ENCODE measurements at regions not wholly inside any gene's neighbourhood (a gene's known extent, or its start where the extent isn't known, plus 50 kb on each side); places are given as distances from the start of the nearest gene placed in this dataset.

DNA sequence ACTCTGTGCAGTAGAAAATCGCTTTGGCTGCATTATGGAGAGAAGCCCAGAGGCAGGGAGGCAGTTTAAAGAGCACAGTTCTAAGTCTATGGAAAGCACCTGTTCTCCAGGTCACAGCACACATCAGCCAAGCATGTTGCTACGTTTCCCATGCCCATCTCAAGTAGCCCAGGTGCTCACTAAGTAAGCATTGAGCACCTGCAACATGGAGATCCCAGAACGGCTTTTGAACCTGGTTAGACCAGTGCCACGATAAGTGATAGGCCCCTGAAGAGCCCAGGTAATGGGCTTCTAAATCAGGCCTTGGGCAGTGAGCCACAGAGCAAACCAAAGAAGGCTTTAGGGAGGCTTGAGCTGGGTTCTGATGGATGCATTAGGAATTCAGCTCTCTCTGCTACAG lies 186.2 kb downstream of the C1orf94 start:
- Mint-ChIP-seq H3K36me3 (ENCODE audit: low read depth) (no peaks in the 10 kb centered on the region; the same call in 2 of the 3 replicates), H3K27me3 (ENCODE audit: insufficient read depth, low read depth, poor library complexity) (peaks cover 12% of the 10 kb centered on the region), H3K4me1 (no peaks in the 10 kb centered on the region), H3K9me3 (peaks cover 3% of the 10 kb centered on the region; the same call in 2 of the 3 replicates), H3K27ac (no peak overlapping the region), H3K4me3 (no peak overlapping the region)
- Histone ChIP-seq H4K20me1 (replicated peaks; ENCODE audit: insufficient read depth) (no peaks in the 10 kb centered on the region), H3K9me2 (ENCODE audit: insufficient read depth) (0 out of 2 replicates have a peak, but pooled peaks cover 14% of the 10 kb centered on the region), H3K36me3 (ENCODE audit: insufficient read depth) (no peaks in the 10 kb centered on the region), H3K27me3 (ENCODE audit: insufficient read depth) (no peaks in the 10 kb centered on the region), H2AFZ (no peak overlapping the region), H3K79me2 (replicated peaks; ENCODE audit: insufficient read depth) (no peaks in the 10 kb centered on the region), H3K27ac (ENCODE audit: low read depth) (no peak overlapping the region), H3K4me2 (no peak overlapping the region), H3F3A (replicated peaks; ENCODE audit: low read depth) (no peaks in the 10 kb centered on the region), H3K4me1 (ENCODE audit: insufficient read depth) (no peaks in the 10 kb centered on the region), H3K4me3 (no peak overlapping the region)
- no peak for ATAC-seq
- DNase-seq (ENCODE audit: low spot score) = no peak
- no peak for TF ChIP-seq EZH2phosphoT487 (IDR thresholded peaks at IDR 0.05; ENCODE audit: unreplicated experiment)

DNA sequence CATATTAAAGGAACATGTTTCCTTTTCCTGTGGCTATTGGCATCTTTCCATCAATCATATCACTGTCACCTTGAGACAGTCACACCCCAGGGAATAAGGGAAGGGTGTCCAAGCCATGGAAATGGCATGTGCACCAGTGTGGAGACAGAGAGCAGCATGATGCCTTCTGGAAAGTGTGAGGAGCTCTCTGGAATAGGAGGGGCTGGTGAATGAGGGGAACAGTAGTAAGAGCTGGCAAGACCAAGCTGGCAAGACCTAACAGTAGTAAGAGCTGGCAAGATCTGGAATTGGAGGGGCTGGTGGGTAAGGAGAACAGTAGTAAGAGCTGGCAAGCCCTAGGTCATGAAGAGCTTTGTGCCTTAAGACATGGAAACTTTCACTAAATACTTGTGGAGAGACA lies 186.7 kb downstream of the C1orf94 start:
- Histone ChIP-seq H4K20me1 (replicated peaks; ENCODE audit: insufficient read depth) (no peaks in the 10 kb centered on the region), H3K36me3 (ENCODE audit: insufficient read depth) (no peaks in the 10 kb centered on the region), H3K27me3 (ENCODE audit: insufficient read depth) (no peaks in the 10 kb centered on the region), H3F3A (replicated peaks; ENCODE audit: low read depth) (no peaks in the 10 kb centered on the region), H3K79me2 (replicated peaks; ENCODE audit: insufficient read depth) (no peaks in the 10 kb centered on the region), H3K4me1 (ENCODE audit: insufficient read depth) (no peaks in the 10 kb centered on the region), H3K9me2 (ENCODE audit: insufficient read depth) (0 out of 2 replicates have a peak, but pooled peaks cover 14% of the 10 kb centered on the region), H3K4me3 (no peak overlapping the region), H2AFZ (no peak overlapping the region), H3K27ac (ENCODE audit: low read depth) (no peak overlapping the region), H3K4me2 (no peak overlapping the region)
- DNase-seq (ENCODE audit: low spot score) = no peak
- Mint-ChIP-seq H3K27me3 (ENCODE audit: insufficient read depth, low read depth, poor library complexity) (peaks cover 12% of the 10 kb centered on the region), H3K4me3 (no peak overlapping the region), H3K36me3 (ENCODE audit: low read depth) (no peaks in the 10 kb centered on the region; the same call in 2 of the 3 replicates), H3K4me1 (no peaks in the 10 kb centered on the region), H3K9me3 (peaks cover 3% of the 10 kb centered on the region; the same call in 2 of the 3 replicates), H3K27ac (no peak overlapping the region)
- ATAC-seq = no peak
- TF ChIP-seq, protein P1, sequence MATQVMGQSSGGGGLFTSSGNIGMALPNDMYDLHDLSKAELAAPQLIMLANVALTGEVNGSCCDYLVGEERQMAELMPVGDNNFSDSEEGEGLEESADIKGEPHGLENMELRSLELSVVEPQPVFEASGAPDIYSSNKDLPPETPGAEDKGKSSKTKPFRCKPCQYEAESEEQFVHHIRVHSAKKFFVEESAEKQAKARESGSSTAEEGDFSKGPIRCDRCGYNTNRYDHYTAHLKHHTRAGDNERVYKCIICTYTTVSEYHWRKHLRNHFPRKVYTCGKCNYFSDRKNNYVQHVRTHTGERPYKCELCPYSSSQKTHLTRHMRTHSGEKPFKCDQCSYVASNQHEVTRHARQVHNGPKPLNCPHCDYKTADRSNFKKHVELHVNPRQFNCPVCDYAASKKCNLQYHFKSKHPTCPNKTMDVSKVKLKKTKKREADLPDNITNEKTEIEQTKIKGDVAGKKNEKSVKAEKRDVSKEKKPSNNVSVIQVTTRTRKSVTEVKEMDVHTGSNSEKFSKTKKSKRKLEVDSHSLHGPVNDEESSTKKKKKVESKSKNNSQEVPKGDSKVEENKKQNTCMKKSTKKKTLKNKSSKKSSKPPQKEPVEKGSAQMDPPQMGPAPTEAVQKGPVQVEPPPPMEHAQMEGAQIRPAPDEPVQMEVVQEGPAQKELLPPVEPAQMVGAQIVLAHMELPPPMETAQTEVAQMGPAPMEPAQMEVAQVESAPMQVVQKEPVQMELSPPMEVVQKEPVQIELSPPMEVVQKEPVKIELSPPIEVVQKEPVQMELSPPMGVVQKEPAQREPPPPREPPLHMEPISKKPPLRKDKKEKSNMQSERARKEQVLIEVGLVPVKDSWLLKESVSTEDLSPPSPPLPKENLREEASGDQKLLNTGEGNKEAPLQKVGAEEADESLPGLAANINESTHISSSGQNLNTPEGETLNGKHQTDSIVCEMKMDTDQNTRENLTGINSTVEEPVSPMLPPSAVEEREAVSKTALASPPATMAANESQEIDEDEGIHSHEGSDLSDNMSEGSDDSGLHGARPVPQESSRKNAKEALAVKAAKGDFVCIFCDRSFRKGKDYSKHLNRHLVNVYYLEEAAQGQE (IDR thresholded peaks at IDR 0.05; ENCODE audit: unreplicated experiment) = no peak
- TF ChIP-seq, protein P2, sequence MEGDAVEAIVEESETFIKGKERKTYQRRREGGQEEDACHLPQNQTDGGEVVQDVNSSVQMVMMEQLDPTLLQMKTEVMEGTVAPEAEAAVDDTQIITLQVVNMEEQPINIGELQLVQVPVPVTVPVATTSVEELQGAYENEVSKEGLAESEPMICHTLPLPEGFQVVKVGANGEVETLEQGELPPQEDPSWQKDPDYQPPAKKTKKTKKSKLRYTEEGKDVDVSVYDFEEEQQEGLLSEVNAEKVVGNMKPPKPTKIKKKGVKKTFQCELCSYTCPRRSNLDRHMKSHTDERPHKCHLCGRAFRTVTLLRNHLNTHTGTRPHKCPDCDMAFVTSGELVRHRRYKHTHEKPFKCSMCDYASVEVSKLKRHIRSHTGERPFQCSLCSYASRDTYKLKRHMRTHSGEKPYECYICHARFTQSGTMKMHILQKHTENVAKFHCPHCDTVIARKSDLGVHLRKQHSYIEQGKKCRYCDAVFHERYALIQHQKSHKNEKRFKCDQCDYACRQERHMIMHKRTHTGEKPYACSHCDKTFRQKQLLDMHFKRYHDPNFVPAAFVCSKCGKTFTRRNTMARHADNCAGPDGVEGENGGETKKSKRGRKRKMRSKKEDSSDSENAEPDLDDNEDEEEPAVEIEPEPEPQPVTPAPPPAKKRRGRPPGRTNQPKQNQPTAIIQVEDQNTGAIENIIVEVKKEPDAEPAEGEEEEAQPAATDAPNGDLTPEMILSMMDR (conservative IDR thresholded peaks at IDR 0.05; ENCODE audit: low read depth in 2 of 2) = no peak
- no peak for TF ChIP-seq ZNF114 (CRISPR knock-in tag; IDR thresholded peaks at IDR 0.05)
- no peak for TF ChIP-seq JUNB (IDR thresholded peaks at IDR 0.05; ENCODE audit: unreplicated experiment)
- TF ChIP-seq STAT1 (IDR thresholded peaks at IDR 0.05; ENCODE audit: unreplicated experiment) = no peak
- no peak for TF ChIP-seq EZH2phosphoT487 (IDR thresholded peaks at IDR 0.05; ENCODE audit: unreplicated experiment)
- no peak for TF ChIP-seq NANOG (IDR thresholded peaks at IDR 0.05; ENCODE audit: borderline replicate concordance)
- no peak for TF ChIP-seq CREB1 (CRISPR knock-in tag; IDR thresholded peaks at IDR 0.05; ENCODE audit: low read depth)
- TF ChIP-seq EZH2 (IDR thresholded peaks at IDR 0.05; ENCODE audit: low read depth, unreplicated experiment) = no peak
- TF ChIP-seq, protein P3, sequence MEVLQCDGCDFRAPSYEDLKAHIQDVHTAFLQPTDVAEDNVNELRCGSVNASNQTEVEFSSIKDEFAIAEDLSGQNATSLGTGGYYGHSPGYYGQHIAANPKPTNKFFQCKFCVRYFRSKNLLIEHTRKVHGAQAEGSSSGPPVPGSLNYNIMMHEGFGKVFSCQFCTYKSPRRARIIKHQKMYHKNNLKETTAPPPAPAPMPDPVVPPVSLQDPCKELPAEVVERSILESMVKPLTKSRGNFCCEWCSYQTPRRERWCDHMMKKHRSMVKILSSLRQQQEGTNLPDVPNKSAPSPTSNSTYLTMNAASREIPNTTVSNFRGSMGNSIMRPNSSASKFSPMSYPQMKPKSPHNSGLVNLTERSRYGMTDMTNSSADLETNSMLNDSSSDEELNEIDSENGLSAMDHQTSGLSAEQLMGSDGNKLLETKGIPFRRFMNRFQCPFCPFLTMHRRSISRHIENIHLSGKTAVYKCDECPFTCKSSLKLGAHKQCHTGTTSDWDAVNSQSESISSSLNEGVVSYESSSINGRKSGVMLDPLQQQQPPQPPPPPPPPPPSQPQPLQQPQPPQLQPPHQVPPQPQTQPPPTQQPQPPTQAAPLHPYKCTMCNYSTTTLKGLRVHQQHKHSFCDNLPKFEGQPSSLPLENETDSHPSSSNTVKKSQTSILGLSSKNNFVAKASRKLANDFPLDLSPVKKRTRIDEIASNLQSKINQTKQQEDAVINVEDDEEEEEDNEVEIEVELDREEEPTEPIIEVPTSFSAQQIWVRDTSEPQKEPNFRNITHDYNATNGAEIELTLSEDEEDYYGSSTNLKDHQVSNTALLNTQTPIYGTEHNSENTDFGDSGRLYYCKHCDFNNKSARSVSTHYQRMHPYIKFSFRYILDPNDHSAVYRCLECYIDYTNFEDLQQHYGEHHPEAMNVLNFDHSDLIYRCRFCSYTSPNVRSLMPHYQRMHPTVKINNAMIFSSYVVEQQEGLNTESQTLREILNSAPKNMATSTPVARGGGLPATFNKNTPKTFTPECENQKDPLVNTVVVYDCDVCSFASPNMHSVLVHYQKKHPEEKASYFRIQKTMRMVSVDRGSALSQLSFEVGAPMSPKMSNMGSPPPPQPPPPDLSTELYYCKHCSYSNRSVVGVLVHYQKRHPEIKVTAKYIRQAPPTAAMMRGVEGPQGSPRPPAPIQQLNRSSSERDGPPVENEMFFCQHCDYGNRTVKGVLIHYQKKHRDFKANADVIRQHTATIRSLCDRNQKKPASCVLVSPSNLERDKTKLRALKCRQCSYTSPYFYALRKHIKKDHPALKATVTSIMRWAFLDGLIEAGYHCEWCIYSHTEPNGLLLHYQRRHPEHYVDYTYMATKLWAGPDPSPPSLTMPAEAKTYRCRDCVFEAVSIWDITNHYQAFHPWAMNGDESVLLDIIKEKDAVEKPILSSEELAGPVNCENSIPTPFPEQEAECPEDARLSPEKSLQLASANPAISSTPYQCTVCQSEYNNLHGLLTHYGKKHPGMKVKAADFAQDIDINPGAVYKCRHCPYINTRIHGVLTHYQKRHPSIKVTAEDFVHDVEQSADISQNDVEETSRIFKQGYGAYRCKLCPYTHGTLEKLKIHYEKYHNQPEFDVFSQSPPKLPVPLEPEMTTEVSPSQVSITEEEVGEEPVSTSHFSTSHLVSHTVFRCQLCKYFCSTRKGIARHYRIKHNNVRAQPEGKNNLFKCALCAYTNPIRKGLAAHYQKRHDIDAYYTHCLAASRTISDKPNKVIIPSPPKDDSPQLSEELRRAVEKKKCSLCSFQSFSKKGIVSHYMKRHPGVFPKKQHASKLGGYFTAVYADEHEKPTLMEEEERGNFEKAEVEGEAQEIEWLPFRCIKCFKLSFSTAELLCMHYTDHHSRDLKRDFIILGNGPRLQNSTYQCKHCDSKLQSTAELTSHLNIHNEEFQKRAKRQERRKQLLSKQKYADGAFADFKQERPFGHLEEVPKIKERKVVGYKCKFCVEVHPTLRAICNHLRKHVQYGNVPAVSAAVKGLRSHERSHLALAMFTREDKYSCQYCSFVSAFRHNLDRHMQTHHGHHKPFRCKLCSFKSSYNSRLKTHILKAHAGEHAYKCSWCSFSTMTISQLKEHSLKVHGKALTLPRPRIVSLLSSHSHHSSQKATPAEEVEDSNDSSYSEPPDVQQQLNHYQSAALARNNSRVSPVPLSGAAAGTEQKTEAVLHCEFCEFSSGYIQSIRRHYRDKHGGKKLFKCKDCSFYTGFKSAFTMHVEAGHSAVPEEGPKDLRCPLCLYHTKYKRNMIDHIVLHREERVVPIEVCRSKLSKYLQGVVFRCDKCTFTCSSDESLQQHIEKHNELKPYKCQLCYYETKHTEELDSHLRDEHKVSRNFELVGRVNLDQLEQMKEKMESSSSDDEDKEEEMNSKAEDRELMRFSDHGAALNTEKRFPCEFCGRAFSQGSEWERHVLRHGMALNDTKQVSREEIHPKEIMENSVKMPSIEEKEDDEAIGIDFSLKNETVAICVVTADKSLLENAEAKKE (CRISPR knock-in tag; IDR thresholded peaks at IDR 0.05) = no peak
- no peak for TF ChIP-seq POLR2AphosphoS5 (IDR thresholded peaks at IDR 0.05; ENCODE audit: low read depth)

Measured in GM23338 (cell line).